GM23338 (cell line): ENCODE measurements at regions not wholly inside any gene's neighbourhood (a gene's known extent, or its start where the extent isn't known, plus 50 kb on each side); places are given as distances from the start of the nearest gene placed in this dataset.

Experiments used
- ATAC-seq: fragments of 200-7000 bp; cut with Tn5 transposase; 3 replicates; pipeline ENCODE4 v1.9.1; 2020
- DNase-seq: peaks from one replicate; pipeline ENCODE4 v3.0.0-alpha.2; 2015; ENCODE audit warnings: low spot score
- H2AFZ ChIP-seq: fragments of 200-600 bp; sonication (generic); 2 replicates; pipeline ENCODE4 v1.8.0; 2016; ENCODE audit warnings: antibody characterized with exemption, mild to moderate bottlenecking, moderate library complexity
- H3F3A ChIP-seq: fragments of 200-600 bp; sonication (generic); replicated peaks from 2 replicates; pipeline ENCODE4 v1.8.0; 2017; ENCODE audit warnings: antibody characterized with exemption, mixed run types, low read depth
- H3K27ac ChIP-seq: fragments of 200-600 bp; sonication (generic); 2 replicates; pipeline ENCODE4 v1.6.1; 2016; ENCODE audit warnings: low read depth
- H3K27me3 ChIP-seq: fragments of 200-600 bp; sonication (generic); 2 replicates; pipeline ENCODE4 v1.8.0; 2016; ENCODE audit warnings: mild to moderate bottlenecking, mixed run types, moderate library complexity; ENCODE audit not compliant: insufficient read depth
- H3K36me3 ChIP-seq: fragments of 200-600 bp; sonication (generic); 2 replicates; pipeline ENCODE4 v1.8.0; 2016; ENCODE audit warnings: mild to moderate bottlenecking; ENCODE audit not compliant: insufficient read depth
- H3K4me1 ChIP-seq: fragments of 200-600 bp; sonication (generic); 2 replicates; pipeline ENCODE4 v1.8.0; 2016; ENCODE audit warnings: mild to moderate bottlenecking, moderate library complexity; ENCODE audit not compliant: insufficient read depth
- H3K4me2 ChIP-seq: fragments of 200-600 bp; sonication (generic); 2 replicates; pipeline ENCODE4 v1.7.1; 2017; ENCODE audit warnings: mixed run types
- H3K4me3 ChIP-seq: fragments of 200-600 bp; sonication (generic); 2 replicates; pipeline ENCODE4 v1.6.1; 2016; ENCODE audit warnings: mixed run types
- H3K79me2 ChIP-seq: fragments of 200-600 bp; sonication (generic); replicated peaks from 2 replicates; pipeline ENCODE4 v1.8.0; 2017; ENCODE audit warnings: mild to moderate bottlenecking; ENCODE audit not compliant: insufficient read depth
- H3K9me2 ChIP-seq: fragments of 200-600 bp; sonication (generic); 2 replicates; pipeline ENCODE4 v1.8.0; 2017; ENCODE audit not compliant: insufficient read depth
- H4K20me1 ChIP-seq: fragments of 200-600 bp; sonication (generic); replicated peaks from 2 replicates; pipeline ENCODE4 v1.8.0; 2017; ENCODE audit warnings: mild to moderate bottlenecking; ENCODE audit not compliant: insufficient read depth
- H3K27ac Mint-ChIP-seq: 2 replicates; pipeline ENCODE4 v1.8.0; 2020; ENCODE audit warnings: inconsistent platforms, mild to moderate bottlenecking, moderate library complexity, mixed read lengths
- H3K27me3 Mint-ChIP-seq: 3 replicates; pipeline ENCODE4 v1.8.0; 2022; ENCODE audit warnings: low read depth, mild to moderate bottlenecking, moderate library complexity, mixed read lengths, inconsistent platforms; ENCODE audit not compliant: insufficient read depth, poor library complexity
- H3K36me3 Mint-ChIP-seq: 3 replicates; pipeline ENCODE4 v1.8.0; 2021; ENCODE audit warnings: low read depth, mild to moderate bottlenecking, inconsistent platforms, moderate library complexity, mixed read lengths
- H3K4me1 Mint-ChIP-seq: 3 replicates; pipeline ENCODE4 v1.8.0; 2020; ENCODE audit warnings: mild to moderate bottlenecking, inconsistent platforms, mixed read lengths
- H3K4me3 Mint-ChIP-seq: 3 replicates; pipeline ENCODE4 v1.8.0; 2021; ENCODE audit warnings: moderate library complexity, mild to moderate bottlenecking, inconsistent platforms, mixed read lengths
- H3K9me3 Mint-ChIP-seq: 3 replicates; pipeline ENCODE4 v1.8.0; 2020; ENCODE audit warnings: moderate library complexity, mild to moderate bottlenecking, inconsistent platforms, mixed read lengths
- CREB1 ChIP-seq: fragments of 250-450 bp; sonication (Bioruptor Pico); IDR thresholded peaks from 2 replicates; pipeline ENCODE4 v1.5.0; 2020; ENCODE audit warnings: low read depth, mild to moderate bottlenecking, moderate library complexity
- ETS1 ChIP-seq: IDR thresholded peaks from 2 replicates; pipeline ENCODE4 v1.6.1; 2016; ENCODE audit warnings: antibody characterized with exemption
- EZH2 ChIP-seq: fragments of 200-600 bp; sonication (generic); IDR thresholded peaks from one replicate; pipeline ENCODE4 v1.8.0; 2017; ENCODE audit warnings: antibody characterized with exemption, mild to moderate bottlenecking, low read depth; ENCODE audit not compliant: unreplicated experiment
- EZH2phosphoT487 ChIP-seq: fragments of 200-600 bp; sonication (generic); IDR thresholded peaks from one replicate; pipeline ENCODE4 v1.8.1; 2018; ENCODE audit warnings: antibody characterized with exemption; ENCODE audit not compliant: unreplicated experiment
- JUNB ChIP-seq: IDR thresholded peaks from one replicate; pipeline ENCODE4 v1.6.1; 2016; ENCODE audit warnings: antibody characterized with exemption; ENCODE audit not compliant: unreplicated experiment
- NANOG ChIP-seq: IDR thresholded peaks from 2 replicates; pipeline ENCODE4 v1.6.1; 2016; ENCODE audit warnings: antibody characterized with exemption, borderline replicate concordance
- POLR2AphosphoS5 ChIP-seq: IDR thresholded peaks from 2 replicates; pipeline ENCODE4 v1.6.1; 2016; ENCODE audit warnings: antibody characterized with exemption, low read depth
- STAT1 ChIP-seq: IDR thresholded peaks from one replicate; pipeline ENCODE4 v1.6.1; 2016; ENCODE audit warnings: antibody characterized with exemption; ENCODE audit not compliant: unreplicated experiment
- ZNF114 ChIP-seq: fragments of 250-450 bp; sonication (Bioruptor Pico); IDR thresholded peaks from 2 replicates; pipeline ENCODE4 v1.5.0; 2020; ENCODE audit warnings: mild to moderate bottlenecking, moderate library complexity
- ZNF331 ChIP-seq: fragments of 250-450 bp; sonication (Bioruptor Pico); IDR thresholded peaks from 2 replicates; pipeline ENCODE4 v1.5.0; 2020; ENCODE audit warnings: low read depth, mild to moderate bottlenecking, moderate library complexity
- TF ChIP-seq, protein P1 (sequence below): IDR thresholded peaks from one replicate; pipeline ENCODE4 v1.6.1; 2018; ENCODE audit warnings: antibody characterized with exemption; ENCODE audit not compliant: unreplicated experiment
- TF ChIP-seq, protein P2 (sequence below): fragments of 250-450 bp; sonication (Bioruptor Pico); IDR thresholded peaks from 2 replicates; pipeline ENCODE4 v1.5.0; 2020; ENCODE audit warnings: mild to moderate bottlenecking, moderate library complexity
- TF ChIP-seq, protein P3 (sequence below), 2 experiments: fragments of 200-600 bp in 1 of 2; sonication (generic) in 1 of 2; conservative IDR thresholded peaks; 2 replicates each; pipeline versions ENCODE4 v1.5.1 to v1.6.1; 2016 to 2017; ENCODE audit warnings: antibody characterized with exemption in 2 of 2, low read depth in 2 of 2, mild to moderate bottlenecking in 2 of 2, moderate library complexity in 1 of 2

- Histone ChIP-seq H3K79me2 (no peaks in the 10 kb centered on the region), H3K9me2 (no peaks in the 10 kb centered on the region), H3K27ac (no peak overlapping the region), H3K4me2 (0 out of 2 replicates have a peak overlapping the region, but pooled peaks have one; percentile 15), H3K4me1 (no peaks in the 10 kb centered on the region), H3K36me3 (no peaks in the 10 kb centered on the region), H3K27me3 (no peaks in the 10 kb centered on the region), H3F3A (no peaks in the 10 kb centered on the region), H4K20me1 (no peaks in the 10 kb centered on the region), H3K4me3 (no peak overlapping the region), H2AFZ (no peak overlapping the region)
- H3K4me3 Mint-ChIP-seq = no peak overlapping the region
- peaks cover 21% of the 10 kb centered on the region for H3K36me3 Mint-ChIP-seq
- H3K27ac Mint-ChIP-seq = peak overlapping the region; percentile 84; the same call in 1 of the 2 replicates
- peaks cover 19% of the 10 kb centered on the region for H3K4me1 Mint-ChIP-seq
- TF ChIP-seq POLR2AphosphoS5 = no peak
- no peak for TF ChIP-seq ZNF114 (CRISPR knock-in tag)
- no peak for TF ChIP-seq ETS1
- TF ChIP-seq ZNF331 (CRISPR knock-in tag) = no peak
- no peak for TF ChIP-seq EZH2
- TF ChIP-seq EZH2phosphoT487 = no peak
- TF ChIP-seq JUNB = no peak
- TF ChIP-seq, protein P1, sequence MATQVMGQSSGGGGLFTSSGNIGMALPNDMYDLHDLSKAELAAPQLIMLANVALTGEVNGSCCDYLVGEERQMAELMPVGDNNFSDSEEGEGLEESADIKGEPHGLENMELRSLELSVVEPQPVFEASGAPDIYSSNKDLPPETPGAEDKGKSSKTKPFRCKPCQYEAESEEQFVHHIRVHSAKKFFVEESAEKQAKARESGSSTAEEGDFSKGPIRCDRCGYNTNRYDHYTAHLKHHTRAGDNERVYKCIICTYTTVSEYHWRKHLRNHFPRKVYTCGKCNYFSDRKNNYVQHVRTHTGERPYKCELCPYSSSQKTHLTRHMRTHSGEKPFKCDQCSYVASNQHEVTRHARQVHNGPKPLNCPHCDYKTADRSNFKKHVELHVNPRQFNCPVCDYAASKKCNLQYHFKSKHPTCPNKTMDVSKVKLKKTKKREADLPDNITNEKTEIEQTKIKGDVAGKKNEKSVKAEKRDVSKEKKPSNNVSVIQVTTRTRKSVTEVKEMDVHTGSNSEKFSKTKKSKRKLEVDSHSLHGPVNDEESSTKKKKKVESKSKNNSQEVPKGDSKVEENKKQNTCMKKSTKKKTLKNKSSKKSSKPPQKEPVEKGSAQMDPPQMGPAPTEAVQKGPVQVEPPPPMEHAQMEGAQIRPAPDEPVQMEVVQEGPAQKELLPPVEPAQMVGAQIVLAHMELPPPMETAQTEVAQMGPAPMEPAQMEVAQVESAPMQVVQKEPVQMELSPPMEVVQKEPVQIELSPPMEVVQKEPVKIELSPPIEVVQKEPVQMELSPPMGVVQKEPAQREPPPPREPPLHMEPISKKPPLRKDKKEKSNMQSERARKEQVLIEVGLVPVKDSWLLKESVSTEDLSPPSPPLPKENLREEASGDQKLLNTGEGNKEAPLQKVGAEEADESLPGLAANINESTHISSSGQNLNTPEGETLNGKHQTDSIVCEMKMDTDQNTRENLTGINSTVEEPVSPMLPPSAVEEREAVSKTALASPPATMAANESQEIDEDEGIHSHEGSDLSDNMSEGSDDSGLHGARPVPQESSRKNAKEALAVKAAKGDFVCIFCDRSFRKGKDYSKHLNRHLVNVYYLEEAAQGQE = no peak
- TF ChIP-seq NANOG = no peak
- TF ChIP-seq CREB1 (CRISPR knock-in tag) = no peak
- TF ChIP-seq, protein P2, sequence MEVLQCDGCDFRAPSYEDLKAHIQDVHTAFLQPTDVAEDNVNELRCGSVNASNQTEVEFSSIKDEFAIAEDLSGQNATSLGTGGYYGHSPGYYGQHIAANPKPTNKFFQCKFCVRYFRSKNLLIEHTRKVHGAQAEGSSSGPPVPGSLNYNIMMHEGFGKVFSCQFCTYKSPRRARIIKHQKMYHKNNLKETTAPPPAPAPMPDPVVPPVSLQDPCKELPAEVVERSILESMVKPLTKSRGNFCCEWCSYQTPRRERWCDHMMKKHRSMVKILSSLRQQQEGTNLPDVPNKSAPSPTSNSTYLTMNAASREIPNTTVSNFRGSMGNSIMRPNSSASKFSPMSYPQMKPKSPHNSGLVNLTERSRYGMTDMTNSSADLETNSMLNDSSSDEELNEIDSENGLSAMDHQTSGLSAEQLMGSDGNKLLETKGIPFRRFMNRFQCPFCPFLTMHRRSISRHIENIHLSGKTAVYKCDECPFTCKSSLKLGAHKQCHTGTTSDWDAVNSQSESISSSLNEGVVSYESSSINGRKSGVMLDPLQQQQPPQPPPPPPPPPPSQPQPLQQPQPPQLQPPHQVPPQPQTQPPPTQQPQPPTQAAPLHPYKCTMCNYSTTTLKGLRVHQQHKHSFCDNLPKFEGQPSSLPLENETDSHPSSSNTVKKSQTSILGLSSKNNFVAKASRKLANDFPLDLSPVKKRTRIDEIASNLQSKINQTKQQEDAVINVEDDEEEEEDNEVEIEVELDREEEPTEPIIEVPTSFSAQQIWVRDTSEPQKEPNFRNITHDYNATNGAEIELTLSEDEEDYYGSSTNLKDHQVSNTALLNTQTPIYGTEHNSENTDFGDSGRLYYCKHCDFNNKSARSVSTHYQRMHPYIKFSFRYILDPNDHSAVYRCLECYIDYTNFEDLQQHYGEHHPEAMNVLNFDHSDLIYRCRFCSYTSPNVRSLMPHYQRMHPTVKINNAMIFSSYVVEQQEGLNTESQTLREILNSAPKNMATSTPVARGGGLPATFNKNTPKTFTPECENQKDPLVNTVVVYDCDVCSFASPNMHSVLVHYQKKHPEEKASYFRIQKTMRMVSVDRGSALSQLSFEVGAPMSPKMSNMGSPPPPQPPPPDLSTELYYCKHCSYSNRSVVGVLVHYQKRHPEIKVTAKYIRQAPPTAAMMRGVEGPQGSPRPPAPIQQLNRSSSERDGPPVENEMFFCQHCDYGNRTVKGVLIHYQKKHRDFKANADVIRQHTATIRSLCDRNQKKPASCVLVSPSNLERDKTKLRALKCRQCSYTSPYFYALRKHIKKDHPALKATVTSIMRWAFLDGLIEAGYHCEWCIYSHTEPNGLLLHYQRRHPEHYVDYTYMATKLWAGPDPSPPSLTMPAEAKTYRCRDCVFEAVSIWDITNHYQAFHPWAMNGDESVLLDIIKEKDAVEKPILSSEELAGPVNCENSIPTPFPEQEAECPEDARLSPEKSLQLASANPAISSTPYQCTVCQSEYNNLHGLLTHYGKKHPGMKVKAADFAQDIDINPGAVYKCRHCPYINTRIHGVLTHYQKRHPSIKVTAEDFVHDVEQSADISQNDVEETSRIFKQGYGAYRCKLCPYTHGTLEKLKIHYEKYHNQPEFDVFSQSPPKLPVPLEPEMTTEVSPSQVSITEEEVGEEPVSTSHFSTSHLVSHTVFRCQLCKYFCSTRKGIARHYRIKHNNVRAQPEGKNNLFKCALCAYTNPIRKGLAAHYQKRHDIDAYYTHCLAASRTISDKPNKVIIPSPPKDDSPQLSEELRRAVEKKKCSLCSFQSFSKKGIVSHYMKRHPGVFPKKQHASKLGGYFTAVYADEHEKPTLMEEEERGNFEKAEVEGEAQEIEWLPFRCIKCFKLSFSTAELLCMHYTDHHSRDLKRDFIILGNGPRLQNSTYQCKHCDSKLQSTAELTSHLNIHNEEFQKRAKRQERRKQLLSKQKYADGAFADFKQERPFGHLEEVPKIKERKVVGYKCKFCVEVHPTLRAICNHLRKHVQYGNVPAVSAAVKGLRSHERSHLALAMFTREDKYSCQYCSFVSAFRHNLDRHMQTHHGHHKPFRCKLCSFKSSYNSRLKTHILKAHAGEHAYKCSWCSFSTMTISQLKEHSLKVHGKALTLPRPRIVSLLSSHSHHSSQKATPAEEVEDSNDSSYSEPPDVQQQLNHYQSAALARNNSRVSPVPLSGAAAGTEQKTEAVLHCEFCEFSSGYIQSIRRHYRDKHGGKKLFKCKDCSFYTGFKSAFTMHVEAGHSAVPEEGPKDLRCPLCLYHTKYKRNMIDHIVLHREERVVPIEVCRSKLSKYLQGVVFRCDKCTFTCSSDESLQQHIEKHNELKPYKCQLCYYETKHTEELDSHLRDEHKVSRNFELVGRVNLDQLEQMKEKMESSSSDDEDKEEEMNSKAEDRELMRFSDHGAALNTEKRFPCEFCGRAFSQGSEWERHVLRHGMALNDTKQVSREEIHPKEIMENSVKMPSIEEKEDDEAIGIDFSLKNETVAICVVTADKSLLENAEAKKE = no peak
- TF ChIP-seq STAT1 = no peak
- TF ChIP-seq, protein P3, sequence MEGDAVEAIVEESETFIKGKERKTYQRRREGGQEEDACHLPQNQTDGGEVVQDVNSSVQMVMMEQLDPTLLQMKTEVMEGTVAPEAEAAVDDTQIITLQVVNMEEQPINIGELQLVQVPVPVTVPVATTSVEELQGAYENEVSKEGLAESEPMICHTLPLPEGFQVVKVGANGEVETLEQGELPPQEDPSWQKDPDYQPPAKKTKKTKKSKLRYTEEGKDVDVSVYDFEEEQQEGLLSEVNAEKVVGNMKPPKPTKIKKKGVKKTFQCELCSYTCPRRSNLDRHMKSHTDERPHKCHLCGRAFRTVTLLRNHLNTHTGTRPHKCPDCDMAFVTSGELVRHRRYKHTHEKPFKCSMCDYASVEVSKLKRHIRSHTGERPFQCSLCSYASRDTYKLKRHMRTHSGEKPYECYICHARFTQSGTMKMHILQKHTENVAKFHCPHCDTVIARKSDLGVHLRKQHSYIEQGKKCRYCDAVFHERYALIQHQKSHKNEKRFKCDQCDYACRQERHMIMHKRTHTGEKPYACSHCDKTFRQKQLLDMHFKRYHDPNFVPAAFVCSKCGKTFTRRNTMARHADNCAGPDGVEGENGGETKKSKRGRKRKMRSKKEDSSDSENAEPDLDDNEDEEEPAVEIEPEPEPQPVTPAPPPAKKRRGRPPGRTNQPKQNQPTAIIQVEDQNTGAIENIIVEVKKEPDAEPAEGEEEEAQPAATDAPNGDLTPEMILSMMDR (conservative IDR thresholded peaks at IDR 0.05; ENCODE audit: low read depth in 2 of 2) = no peak
- no peaks in the 10 kb centered on the region for H3K27me3 Mint-ChIP-seq
- DNase-seq = peak; percentile 54
- ATAC-seq = peak; percentile 100
- H3K9me3 Mint-ChIP-seq = peaks cover 32% of the 10 kb centered on the region
Measured at GRCh38 chrX:101999644-102000539, 68.1 kb upstream of the ZMAT1 start.
